ENCODE measurements at regions not wholly inside any gene's neighbourhood (a gene's known extent, or its start where the extent isn't known, plus 50 kb on each side); places are given as distances from the start of the nearest gene placed in this dataset.

DNA sequence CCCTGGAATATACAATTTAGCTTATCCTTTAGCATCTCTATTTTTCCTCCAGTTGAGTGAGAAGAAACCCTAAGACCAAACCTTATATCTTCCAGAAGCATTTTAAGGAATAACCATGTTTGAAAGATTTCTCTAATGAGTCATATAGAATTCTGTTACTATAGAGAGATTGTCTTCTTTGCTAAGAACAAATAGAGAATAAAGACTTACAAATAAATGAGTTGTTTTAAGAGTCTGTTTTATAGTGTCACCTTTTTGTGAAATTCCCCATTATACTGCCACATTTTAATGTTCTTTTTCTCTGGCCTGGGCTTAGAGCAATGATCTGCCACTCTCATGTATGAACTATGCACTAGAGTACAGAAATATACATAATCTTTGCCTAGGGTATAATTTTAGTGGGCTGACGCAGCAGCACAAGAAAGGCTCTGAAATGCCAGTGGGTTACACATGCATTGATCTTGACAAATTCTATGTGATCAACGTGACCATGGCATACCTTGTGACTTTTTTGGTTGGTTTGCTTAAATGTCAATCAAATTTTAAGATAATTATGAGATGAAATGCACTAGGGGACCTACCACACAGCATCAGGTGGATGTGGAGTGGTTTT, 145.1 kb upstream of the MKLN1 start:
- Histone ChIP-seq H4K20me1 (ENCODE audit: control insufficient read depth, insufficient read depth, low read length, poor library complexity, severe bottlenecking) (no peaks in the 10 kb centered on the region), H3K27ac (ENCODE audit: low read length in 2 of 2) (no peak overlapping the region), H3K4me1 (ENCODE audit: control insufficient read depth in 2 of 2, insufficient read depth in 2 of 2, low read length in 2 of 2) (peaks cover 0 to 9% of the 10 kb centered on the region in 2 donors), H3K9me3 (ENCODE audit: control extremely low read depth in 1 of 3, control insufficient read depth in 2 of 3, insufficient read depth in 1 of 3, low read length in 2 of 3) (no peaks in the 10 kb centered on the region), H3K79me2 (ENCODE audit: control insufficient read depth, insufficient read depth, low read length) (no peaks in the 10 kb centered on the region), H3K9ac (ENCODE audit: low read length) (no peak overlapping the region), H2AFZ (ENCODE audit: insufficient read depth, low read depth, low read length, poor library complexity, severe bottlenecking) (no peak overlapping the region), H3K4me3 (ENCODE audit: control extremely low read depth in 1 of 5, extremely low read depth in 1 of 5, insufficient read depth in 1 of 5, low read depth in 2 of 5, low read length in 4 of 5) (no peak overlapping the region), H3K27me3 (replicated peaks in 1 of 4; ENCODE audit: control extremely low read depth in 1 of 4, control insufficient read depth in 3 of 4, insufficient read depth in 4 of 4, low read length in 3 of 4) (no peaks in the 10 kb centered on the region), H3K36me3 (replicated peaks in 1 of 2; ENCODE audit: control extremely low read depth in 1 of 2, control insufficient read depth in 1 of 2, extremely low read depth in 1 of 2, insufficient read depth in 2 of 2, low read length in 1 of 2) (no peaks in the 10 kb centered on the region), H3K4me2 (replicated peaks; ENCODE audit: low read depth, low read length, poor library complexity, severe bottlenecking) (no peak overlapping the region)
- intact Hi-C loops (cut with micrococcal nuclease), result no loop called here
- H3K4me3 Mint-ChIP-seq, result no peak overlapping the region
- ATAC-seq (ENCODE audit: low read depth), result no peak
- H3K27me3 Mint-ChIP-seq, result no peaks in the 10 kb centered on the region
- DNase-seq, result no peak
- WGBS (ENCODE audit: insufficient coverage), result 100% methylated on average over 2 of the region's 2 CpGs
- TF ChIP-seq EZH2 (IDR thresholded peaks at IDR 0.05; ENCODE audit: borderline replicate concordance, insufficient read depth, low read depth, low read length, poor library complexity, severe bottlenecking) (no peak), CTCF (IDR thresholded peaks at IDR 0.05) (no peak)
- CTCF ChIA-PET, result no interaction called here
- no peaks in the 10 kb centered on the region for H3K9me3 Mint-ChIP-seq (ENCODE audit: insufficient read depth)
- no peak overlapping the region for H3K27ac Mint-ChIP-seq
- POLR2A ChIA-PET, result no interaction called here
- peaks cover 9% of the 10 kb centered on the region for H3K4me1 Mint-ChIP-seq

DNA sequence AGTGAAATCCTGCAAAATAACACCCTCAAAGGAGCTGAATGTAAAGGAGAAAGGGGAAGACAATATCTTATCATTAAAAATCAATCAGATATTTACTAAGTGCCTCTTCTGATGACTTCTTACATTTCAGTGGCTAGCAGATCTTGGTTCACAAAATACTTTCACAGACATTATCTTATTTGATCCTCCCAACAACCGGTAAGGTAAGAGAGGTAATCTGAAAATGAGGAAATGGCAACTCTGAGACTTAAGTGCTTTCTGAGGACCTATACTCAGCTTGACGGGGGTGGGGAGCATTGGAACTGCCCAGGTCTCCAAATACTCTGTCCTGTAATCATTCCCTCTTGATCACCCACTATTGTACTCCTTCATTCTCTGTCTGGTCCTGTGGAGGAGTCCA, 144.6 kb upstream of the MKLN1 start:
- H3K27me3 Mint-ChIP-seq, result no peaks in the 10 kb centered on the region
- DNase-seq (no peak), ATAC-seq (ENCODE audit: low read depth) (no peak)
- peaks cover 0 to 9% of the 10 kb centered on the region in 2 donors for H3K4me1 ChIP-seq (ENCODE audit: control insufficient read depth in 2 of 2, insufficient read depth in 2 of 2, low read length in 2 of 2)
- POLR2A ChIA-PET, result no interaction called here
- no peak overlapping the region for H3K27ac Mint-ChIP-seq
- intact Hi-C loops (cut with micrococcal nuclease), result no loop called here
- no peaks in the 10 kb centered on the region for H3K79me2 ChIP-seq (ENCODE audit: control insufficient read depth, insufficient read depth, low read length)
- no CpG with 5 or more reads among the region's 2 CpGs for WGBS (ENCODE audit: insufficient coverage)
- no peak overlapping the region for H3K4me2 ChIP-seq (replicated peaks; ENCODE audit: low read depth, low read length, poor library complexity, severe bottlenecking)
- H3K9me3 ChIP-seq (ENCODE audit: control extremely low read depth in 1 of 3, control insufficient read depth in 2 of 3, insufficient read depth in 1 of 3, low read length in 2 of 3), result no peaks in the 10 kb centered on the region
- TF ChIP-seq CTCF (IDR thresholded peaks at IDR 0.05), result no peak
- no peak for TF ChIP-seq EZH2 (IDR thresholded peaks at IDR 0.05; ENCODE audit: borderline replicate concordance, insufficient read depth, low read depth, low read length, poor library complexity, severe bottlenecking)
- H3K4me3 ChIP-seq (ENCODE audit: control extremely low read depth in 1 of 5, extremely low read depth in 1 of 5, insufficient read depth in 1 of 5, low read depth in 2 of 5, low read length in 4 of 5), result no peak overlapping the region
- H3K9ac ChIP-seq (ENCODE audit: low read length), result no peak overlapping the region
- CTCF ChIA-PET, result no interaction called here
- no peaks in the 10 kb centered on the region for H3K27me3 ChIP-seq (replicated peaks in 1 of 4; ENCODE audit: control extremely low read depth in 1 of 4, control insufficient read depth in 3 of 4, insufficient read depth in 4 of 4, low read length in 3 of 4)
- H3K9me3 Mint-ChIP-seq (ENCODE audit: insufficient read depth), result no peaks in the 10 kb centered on the region
- H3K4me3 Mint-ChIP-seq, result no peak overlapping the region
- peak overlapping the region; percentile 5 for H2AFZ ChIP-seq (ENCODE audit: insufficient read depth, low read depth, low read length, poor library complexity, severe bottlenecking)
- H4K20me1 ChIP-seq (ENCODE audit: control insufficient read depth, insufficient read depth, low read length, poor library complexity, severe bottlenecking), result no peaks in the 10 kb centered on the region
- peaks cover 9% of the 10 kb centered on the region for H3K4me1 Mint-ChIP-seq
- H3K27ac ChIP-seq (ENCODE audit: low read length in 2 of 2), result no peak overlapping the region
- H3K36me3 ChIP-seq (replicated peaks in 1 of 2; ENCODE audit: control extremely low read depth in 1 of 2, control insufficient read depth in 1 of 2, extremely low read depth in 1 of 2, insufficient read depth in 2 of 2, low read length in 1 of 2), result no peaks in the 10 kb centered on the region

Measured in B cell (primary cell).